Rectal smooth muscle tissue (tissue), 1 donor: ENCODE measurements at regions not wholly inside any gene's neighbourhood (a gene's known extent, or its start where the extent isn't known, plus 50 kb on each side); places are given as distances from the start of the nearest gene placed in this dataset.
"Not testable (repeated sequence)": the region's sequence is repeated elsewhere in the genome, so short reads cannot be mapped to it uniquely, and the experiment has no call there.

Experiments
- H3K27ac ChIP-seq: one replicate; pipeline ENCODE4 v1.7.0; 2013; ENCODE audit warnings: low read depth, low read length, inconsistent platforms
- H3K27me3 ChIP-seq: one replicate; pipeline ENCODE4 v1.7.0; 2013; ENCODE audit warnings: low read length; ENCODE audit not compliant: control insufficient read depth, insufficient read depth
- H3K36me3 ChIP-seq: one replicate; pipeline ENCODE4 v1.7.0; 2013; ENCODE audit warnings: low read length; ENCODE audit not compliant: control insufficient read depth, insufficient read depth
- H3K4me1 ChIP-seq: one replicate; pipeline ENCODE4 v1.7.0; 2013; ENCODE audit warnings: low read length; ENCODE audit not compliant: control insufficient read depth, insufficient read depth
- H3K4me3 ChIP-seq: one replicate; pipeline ENCODE4 v1.7.0; 2013; ENCODE audit warnings: low read length
- H3K9ac ChIP-seq: one replicate; pipeline ENCODE4 v1.7.0; 2013; ENCODE audit warnings: low read length

- H3K9ac ChIP-seq = no peak overlapping the region
- no peaks in the 10 kb centered on the region for H3K4me1 ChIP-seq
- H3K4me3 ChIP-seq = no peak overlapping the region
- no peaks in the 10 kb centered on the region for H3K36me3 ChIP-seq
- H3K27me3 ChIP-seq = no peaks in the 10 kb centered on the region
- H3K27ac ChIP-seq = no peak overlapping the region
Measured at GRCh38 chr13:110984798-110985197, 69.9 kb upstream of the ANKRD10 start.

DNA sequence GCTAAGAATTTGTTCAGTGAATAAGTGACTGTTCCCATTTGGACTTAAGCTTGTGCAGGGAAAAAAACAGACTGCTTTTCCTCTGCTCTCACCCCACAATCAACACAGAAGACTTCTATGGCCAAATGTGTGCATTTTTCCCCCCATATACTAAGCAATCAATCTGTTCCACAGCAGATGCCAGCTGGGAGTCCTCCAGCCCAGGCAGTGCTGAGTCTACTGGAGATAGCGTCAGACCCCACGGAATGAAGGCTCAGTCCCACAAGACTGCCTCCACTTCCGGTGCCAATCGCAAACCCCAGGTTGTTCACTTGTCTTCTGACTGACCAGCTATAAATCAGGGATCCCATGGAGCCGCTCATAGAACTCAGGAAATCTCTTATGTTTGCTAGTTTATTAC lies 69.5 kb upstream of the ANKRD10 start:
- Histone ChIP-seq H3K4me1 (no peaks in the 10 kb centered on the region), H3K36me3 (no peaks in the 10 kb centered on the region), H3K4me3 (no peak overlapping the region), H3K27me3 (no peaks in the 10 kb centered on the region), H3K27ac (no peak overlapping the region), H3K9ac (no peak overlapping the region)

DNA sequence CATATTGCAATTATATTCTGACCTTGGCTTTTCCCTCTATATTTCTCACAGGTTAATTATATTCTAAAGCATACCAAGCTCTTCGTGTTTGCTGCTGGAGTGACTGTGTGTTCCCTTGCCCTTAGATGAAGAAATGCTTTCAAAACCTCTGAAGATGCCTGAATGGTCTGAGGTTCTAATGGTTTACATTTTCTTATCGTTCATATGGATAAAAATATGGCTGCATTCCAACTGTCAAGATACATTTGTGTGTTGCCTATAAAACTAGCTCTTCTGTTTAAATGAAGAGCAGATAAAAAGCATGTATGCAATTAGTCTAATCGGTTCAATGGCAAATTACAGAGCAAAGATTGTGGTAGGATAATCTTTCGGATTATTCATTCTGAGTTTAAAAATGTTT lies 68.4 kb upstream of the ANKRD10 start:
- Histone ChIP-seq H3K36me3 (no peaks in the 10 kb centered on the region), H3K9ac (no peak overlapping the region), H3K4me3 (no peak overlapping the region), H3K4me1 (no peaks in the 10 kb centered on the region), H3K27ac (no peak overlapping the region), H3K27me3 (no peaks in the 10 kb centered on the region)

- no peak overlapping the region for H3K9ac ChIP-seq
- no peaks in the 10 kb centered on the region for H3K4me1 ChIP-seq
- H3K27ac ChIP-seq = no peak overlapping the region
- H3K36me3 ChIP-seq = no peaks in the 10 kb centered on the region
- no peaks in the 10 kb centered on the region for H3K27me3 ChIP-seq
- no peak overlapping the region for H3K4me3 ChIP-seq
Measured at GRCh38 chr13:110981379-110981778, 66.5 kb upstream of the ANKRD10 start.

- Histone ChIP-seq H3K27ac (no peak overlapping the region), H3K9ac (no peak overlapping the region), H3K27me3 (no peaks in the 10 kb centered on the region), H3K4me3 (no peak overlapping the region), H3K4me1 (no peaks in the 10 kb centered on the region), H3K36me3 (no peaks in the 10 kb centered on the region)
Measured at GRCh38 chr13:110980921-110981320, 66.1 kb upstream of the ANKRD10 start.

GRCh38 chr13:110979149-110979548 lies 64.3 kb upstream of the ANKRD10 start:
- H3K4me3 ChIP-seq, H3K4me1 ChIP-seq, H3K27ac ChIP-seq, H3K27me3 ChIP-seq, H3K36me3 ChIP-seq, H3K9ac ChIP-seq: not testable (repeated sequence)

DNA sequence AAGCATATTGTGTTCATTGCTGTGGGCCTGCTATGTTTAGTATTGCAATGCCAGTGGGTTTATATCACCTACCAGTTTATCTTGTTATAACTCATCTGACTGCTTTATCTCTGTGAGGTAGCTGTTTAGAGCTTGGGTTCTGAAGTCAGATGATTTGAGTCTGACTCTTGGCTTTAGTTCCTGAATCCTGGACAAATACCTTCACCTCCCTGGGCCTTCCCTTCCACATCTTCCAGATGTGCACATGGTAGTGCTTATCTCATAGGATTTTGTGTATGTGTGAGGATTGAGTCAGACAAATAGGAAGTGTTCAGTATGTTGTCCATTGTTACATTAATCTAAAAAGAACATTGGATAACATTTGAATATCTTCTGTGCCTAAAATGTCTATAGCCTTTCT lies 63.5 kb upstream of the ANKRD10 start:
- Histone ChIP-seq H3K27ac (no peak overlapping the region), H3K36me3 (no peaks in the 10 kb centered on the region), H3K4me3 (no peak overlapping the region), H3K9ac (no peak overlapping the region), H3K4me1 (no peaks in the 10 kb centered on the region), H3K27me3 (no peaks in the 10 kb centered on the region)

DNA sequence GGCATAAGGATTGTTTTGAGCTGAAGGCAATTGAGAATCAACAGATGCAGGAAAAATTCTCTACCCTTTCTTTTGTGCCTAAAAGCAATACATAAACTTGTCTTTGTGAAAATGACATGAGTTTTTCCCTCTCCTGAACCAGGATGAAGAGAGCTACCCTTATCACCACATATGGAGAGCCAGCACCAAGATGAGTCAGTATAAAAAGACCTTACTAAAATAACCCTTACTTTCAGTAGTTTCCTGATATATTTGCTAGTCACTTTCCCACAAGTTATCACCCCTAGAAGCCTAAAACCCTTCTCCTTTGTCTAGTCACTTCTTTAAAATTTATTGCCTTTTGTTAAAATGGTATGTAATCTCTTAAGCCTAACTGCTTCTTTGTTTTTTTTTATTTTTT lies 61.9 kb upstream of the ANKRD10 start:
- Histone ChIP-seq H3K36me3 (no peaks in the 10 kb centered on the region), H3K4me3 (no peak overlapping the region), H3K27me3 (no peaks in the 10 kb centered on the region), H3K9ac (no peak overlapping the region), H3K27ac (no peak overlapping the region), H3K4me1 (no peaks in the 10 kb centered on the region)

DNA sequence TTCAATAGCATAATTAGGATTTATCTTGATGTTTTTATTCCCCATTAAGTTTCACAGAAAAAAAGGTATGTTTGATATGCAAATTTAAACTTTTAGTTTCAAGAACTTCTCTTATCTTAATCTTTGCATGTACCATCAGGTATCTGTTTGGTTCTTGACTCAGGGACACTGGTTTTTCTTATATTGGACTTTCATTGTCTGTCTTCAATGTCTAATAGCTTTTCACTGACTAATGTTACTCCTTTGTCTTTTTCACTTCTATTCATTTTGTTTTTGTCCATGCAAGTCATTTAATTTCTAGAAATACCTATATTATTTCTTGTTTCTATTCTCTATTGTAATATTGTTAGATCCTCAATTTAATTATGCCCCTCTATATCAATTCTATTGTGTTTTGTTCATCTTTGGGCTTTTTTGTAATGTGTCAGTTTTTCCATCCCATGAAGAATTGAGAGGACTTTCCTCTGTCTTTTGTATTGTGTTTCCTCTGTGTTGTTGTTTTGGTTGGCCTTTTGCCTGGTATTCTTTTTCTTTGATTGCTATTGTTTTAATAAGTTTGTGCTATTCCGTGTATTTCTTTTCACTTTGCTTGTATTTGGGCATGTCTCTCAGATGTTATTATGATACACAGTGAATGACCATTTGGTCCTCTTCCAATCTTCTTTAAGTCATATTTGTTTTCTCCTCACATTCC lies 58.3 kb upstream of the ANKRD10 start:
- Histone ChIP-seq H3K9ac (no peak overlapping the region), H3K4me3 (no peak overlapping the region), H3K4me1 (no peaks in the 10 kb centered on the region), H3K27me3 (no peaks in the 10 kb centered on the region), H3K36me3 (no peaks in the 10 kb centered on the region), H3K27ac (no peak overlapping the region)

- Histone ChIP-seq H3K9ac (no peak overlapping the region), H3K4me3 (no peak overlapping the region), H3K36me3 (no peaks in the 10 kb centered on the region), H3K27ac (no peak overlapping the region), H3K4me1 (no peaks in the 10 kb centered on the region), H3K27me3 (no peaks in the 10 kb centered on the region)
Measured at GRCh38 chr13:110971486-110971885, 56.6 kb upstream of the ANKRD10 start.

- not testable (repeated sequence) for H3K4me1 ChIP-seq, H3K36me3 ChIP-seq, H3K4me3 ChIP-seq, H3K27ac ChIP-seq, H3K27me3 ChIP-seq, H3K9ac ChIP-seq
Measured at GRCh38 chr13:110967156-110967855, 52.4 kb upstream of the ANKRD10 start.

DNA sequence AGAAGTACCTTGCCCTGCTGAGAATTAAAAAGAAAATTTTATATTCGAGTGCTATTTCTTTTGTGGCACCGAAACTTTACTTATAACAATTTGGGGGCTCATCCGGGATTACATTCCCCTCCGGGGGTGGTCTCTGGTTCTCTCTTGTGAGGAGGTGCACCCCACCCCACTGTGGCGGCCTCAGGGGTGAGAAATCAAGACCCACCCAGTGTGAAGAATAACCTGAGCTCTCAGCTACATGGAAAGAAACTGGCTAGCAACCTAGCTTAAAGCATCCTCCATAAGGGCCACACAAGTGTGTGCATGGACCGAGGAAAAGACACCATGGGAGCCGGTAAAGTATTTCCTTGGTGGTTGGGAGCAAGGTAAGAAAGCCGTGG lies 50.9 kb upstream of the ANKRD10 start:
- H3K4me3 ChIP-seq = no peak overlapping the region
- no peaks in the 10 kb centered on the region for H3K36me3 ChIP-seq
- no peaks in the 10 kb centered on the region for H3K27me3 ChIP-seq
- no peak overlapping the region for H3K9ac ChIP-seq
- no peak overlapping the region for H3K27ac ChIP-seq
- no peaks in the 10 kb centered on the region for H3K4me1 ChIP-seq
